Activated CD4-positive, alpha-beta T cell treated with anti-CD3 and anti-CD28 coated beads for 36 hours (primary cell): ENCODE measurements at regions not wholly inside any gene's neighbourhood (a gene's known extent, or its start where the extent isn't known, plus 50 kb on each side); places are given as distances from the start of the nearest gene placed in this dataset.

ENCODE experiments used
- ATAC-seq: fragments of 200-7000 bp; cut with Tn5 transposase; one replicate; pipeline ENCODE4 v1.10.0; 2021; ENCODE audit warnings: mild to moderate bottlenecking, moderate library complexity
- CTCF ChIA-PET: fragments of 350-600 bp; sonication (Branson Sonifier 250); formaldehyde crosslinking; loops from one replicate; lab custom pipeline; 2021; ENCODE audit warnings: antibody characterized with exemption; lab: Charles Lee
- POLR2A ChIA-PET: fragments of 350-600 bp; sonication (Branson Sonifier 250); formaldehyde crosslinking; loops from one replicate; lab custom pipeline; 2021; ENCODE audit warnings: antibody characterized with exemption, inconsistent platforms; lab: Charles Lee
- DNase-seq: peaks from one replicate; pipeline ENCODE4 v3.0.0-alpha.2; 2020
- H3K27ac Mint-ChIP-seq: one replicate; pipeline ENCODE4 v1.8.0; 2021; ENCODE audit warnings: mixed read lengths
- H3K27me3 Mint-ChIP-seq: one replicate; pipeline ENCODE4 v1.8.0; 2021; ENCODE audit warnings: mixed read lengths
- H3K36me3 Mint-ChIP-seq: one replicate; pipeline ENCODE4 v1.8.0; 2021; ENCODE audit warnings: low read depth, mixed read lengths
- H3K4me1 Mint-ChIP-seq: one replicate; pipeline ENCODE4 v1.8.0; 2021; ENCODE audit warnings: mixed read lengths
- H3K4me3 Mint-ChIP-seq: one replicate; pipeline ENCODE4 v1.8.0; 2021; ENCODE audit warnings: mild to moderate bottlenecking, moderate library complexity, mixed read lengths
- H3K9me3 Mint-ChIP-seq: one replicate; pipeline ENCODE4 v1.8.0; 2021; ENCODE audit warnings: low read depth, mixed read lengths
- intact Hi-C, 2 experiments: fragments of 100-400 bp; cut with DNase I in 1 of 2; cut with micrococcal nuclease in 1 of 2; formaldehyde crosslinking; loops; one replicate each; pipeline versions ENCODE4 v1.14.2 to v1.15.1; 2022 to 2024; cut with DNase I, micrococcal nuclease

GRCh38 chr4:181944527-181944926 lies 298.7 kb upstream of the TENM3 start:
- Mint-ChIP-seq H3K4me1 (no peaks in the 10 kb centered on the region), H3K9me3 (peaks cover 3% of the 10 kb centered on the region), H3K36me3 (no peaks in the 10 kb centered on the region), H3K27ac (no peak overlapping the region), H3K4me3 (no peak overlapping the region), H3K27me3 (no peaks in the 10 kb centered on the region)
- ATAC-seq: no peak
- DNase-seq: no peak
- POLR2A ChIA-PET: no interaction called here
- intact Hi-C loops: no loop called here
- CTCF ChIA-PET: no interaction called here

- ChIA-PET POLR2A (no interaction called here), CTCF (no interaction called here)
- Mint-ChIP-seq H3K36me3 (no peaks in the 10 kb centered on the region), H3K4me1 (no peaks in the 10 kb centered on the region), H3K9me3 (peaks cover 3% of the 10 kb centered on the region), H3K4me3 (no peak overlapping the region), H3K27me3 (no peaks in the 10 kb centered on the region), H3K27ac (no peak overlapping the region)
- ATAC-seq (no peak), DNase-seq (no peak)
- intact Hi-C loops: no loop called here
Measured at GRCh38 chr4:181946902-181947301, 296.3 kb upstream of the TENM3 start.

GRCh38 chr4:181948839-181949382 lies 294.3 kb upstream of the TENM3 start:
- Mint-ChIP-seq H3K27me3 (no peaks in the 10 kb centered on the region), H3K36me3 (no peaks in the 10 kb centered on the region), H3K9me3 (no peaks in the 10 kb centered on the region), H3K4me1 (no peaks in the 10 kb centered on the region), H3K4me3 (no peak overlapping the region), H3K27ac (no peak overlapping the region)
- CTCF ChIA-PET: no interaction called here
- POLR2A ChIA-PET: no interaction called here
- intact Hi-C loops: no loop called here
- no peak for ATAC-seq
- no peak for DNase-seq

GRCh38 chr4:181949704-181950312 lies 293.4 kb upstream of the TENM3 start:
- intact Hi-C loops: no loop called here
- Mint-ChIP-seq H3K4me1 (no peaks in the 10 kb centered on the region), H3K27ac (no peak overlapping the region), H3K4me3 (no peak overlapping the region), H3K9me3 (no peaks in the 10 kb centered on the region), H3K27me3 (no peaks in the 10 kb centered on the region), H3K36me3 (no peaks in the 10 kb centered on the region)
- CTCF ChIA-PET: no interaction called here
- DNase-seq (no peak), ATAC-seq (no peak)
- POLR2A ChIA-PET: no interaction called here

GRCh38 chr4:181950372-181951127 lies 292.7 kb upstream of the TENM3 start:
- no peak for DNase-seq
- Mint-ChIP-seq H3K4me3 (no peak overlapping the region), H3K9me3 (no peaks in the 10 kb centered on the region), H3K27ac (no peak overlapping the region), H3K4me1 (no peaks in the 10 kb centered on the region), H3K27me3 (no peaks in the 10 kb centered on the region), H3K36me3 (no peaks in the 10 kb centered on the region)
- ChIA-PET POLR2A (no interaction called here), CTCF (no interaction called here)
- no peak for ATAC-seq
- intact Hi-C loops: no loop called here

- Mint-ChIP-seq H3K27me3 (no peaks in the 10 kb centered on the region), H3K9me3 (no peaks in the 10 kb centered on the region), H3K27ac (no peak overlapping the region), H3K36me3 (no peaks in the 10 kb centered on the region), H3K4me1 (no peaks in the 10 kb centered on the region), H3K4me3 (no peak overlapping the region)
- intact Hi-C loops: no loop called here
- POLR2A ChIA-PET: no interaction called here
- CTCF ChIA-PET: no interaction called here
- ATAC-seq: no peak
- no peak for DNase-seq
Measured at GRCh38 chr4:181951265-181951664, 291.9 kb upstream of the TENM3 start.

GRCh38 chr4:181952478-181952877 lies 290.7 kb upstream of the TENM3 start:
- intact Hi-C loops: no loop called here
- ChIA-PET CTCF (no interaction called here), POLR2A (no interaction called here)
- H3K27me3 Mint-ChIP-seq: no peaks in the 10 kb centered on the region
- no peak overlapping the region for H3K27ac Mint-ChIP-seq
- no peaks in the 10 kb centered on the region for H3K4me1 Mint-ChIP-seq
- H3K4me3 Mint-ChIP-seq: no peak overlapping the region
- H3K9me3 Mint-ChIP-seq: no peaks in the 10 kb centered on the region
- DNase-seq: no peak
- no peak for ATAC-seq
- no peaks in the 10 kb centered on the region for H3K36me3 Mint-ChIP-seq

GRCh38 chr4:181956512-181956911 lies 286.7 kb upstream of the TENM3 start:
- CTCF ChIA-PET: interaction anchor here (0.7 kb wide), 1 partner anchor 760 kb away, joined by 3 read pairs; no protein-coding TSS in a partner anchor
- intact Hi-C loops: no loop called here
- H3K9me3 Mint-ChIP-seq: no peaks in the 10 kb centered on the region

GRCh38 chr4:181957088-181957487 lies 286.1 kb upstream of the TENM3 start:
- Mint-ChIP-seq H3K27me3 (no peaks in the 10 kb centered on the region), H3K4me1 (no peaks in the 10 kb centered on the region), H3K9me3 (no peaks in the 10 kb centered on the region), H3K36me3 (no peaks in the 10 kb centered on the region), H3K27ac (no peak overlapping the region), H3K4me3 (no peak overlapping the region)
- POLR2A ChIA-PET: no interaction called here
- ATAC-seq (no peak), DNase-seq (no peak)
- intact Hi-C loops: no loop called here
- CTCF ChIA-PET: no interaction called here

More at GRCh38 chr4:181956512-181956911, 286.7 kb upstream of the TENM3 start:
- no peak overlapping the region for H3K27ac Mint-ChIP-seq
- H3K36me3 Mint-ChIP-seq: no peaks in the 10 kb centered on the region
- H3K27me3 Mint-ChIP-seq: no peaks in the 10 kb centered on the region
- POLR2A ChIA-PET: no interaction called here
- DNase-seq (no peak), ATAC-seq (no peak)
- H3K4me3 Mint-ChIP-seq: no peak overlapping the region
- H3K4me1 Mint-ChIP-seq: no peaks in the 10 kb centered on the region

GRCh38 chr4:181958446-181958845 lies 284.8 kb upstream of the TENM3 start:
- ATAC-seq: no peak
- no peaks in the 10 kb centered on the region for H3K27me3 Mint-ChIP-seq
- H3K36me3 Mint-ChIP-seq: no peaks in the 10 kb centered on the region
- H3K4me1 Mint-ChIP-seq: no peaks in the 10 kb centered on the region
- no peak overlapping the region for H3K27ac Mint-ChIP-seq
- intact Hi-C loops: no loop called here
- H3K9me3 Mint-ChIP-seq: peaks cover 3% of the 10 kb centered on the region
- no peak overlapping the region for H3K4me3 Mint-ChIP-seq
- POLR2A ChIA-PET: no interaction called here
- CTCF ChIA-PET: no interaction called here
- no peak for DNase-seq

- ATAC-seq (no peak), DNase-seq (no peak)
- H3K4me3 Mint-ChIP-seq: no peak overlapping the region
- intact Hi-C loops: no loop called here
- H3K4me1 Mint-ChIP-seq: no peaks in the 10 kb centered on the region
- no peak overlapping the region for H3K27ac Mint-ChIP-seq
- H3K36me3 Mint-ChIP-seq: no peaks in the 10 kb centered on the region
- ChIA-PET POLR2A (interaction anchor here (0.6 kb wide), 1 partner anchor 192 kb away, joined by 4 read pairs; no protein-coding TSS in a partner anchor), CTCF (no interaction called here)
- H3K27me3 Mint-ChIP-seq: no peaks in the 10 kb centered on the region
- peaks cover 3% of the 10 kb centered on the region for H3K9me3 Mint-ChIP-seq
Measured at GRCh38 chr4:181959121-181959520, 284.1 kb upstream of the TENM3 start.

GRCh38 chr4:181960384-181960783 lies 282.8 kb upstream of the TENM3 start:
- intact Hi-C loops: no loop called here
- H3K9me3 Mint-ChIP-seq: peaks cover 7% of the 10 kb centered on the region
- no peak overlapping the region for H3K4me3 Mint-ChIP-seq
- no peak for DNase-seq
- ChIA-PET POLR2A (no interaction called here), CTCF (interaction anchor here (0.9 kb wide), 1 partner anchor 9 kb away, joined by 4 read pairs; no protein-coding TSS in a partner anchor)
- no peak overlapping the region for H3K27ac Mint-ChIP-seq
- no peaks in the 10 kb centered on the region for H3K36me3 Mint-ChIP-seq
- H3K4me1 Mint-ChIP-seq: no peaks in the 10 kb centered on the region
- no peak for ATAC-seq
- no peaks in the 10 kb centered on the region for H3K27me3 Mint-ChIP-seq
